ENCODE measurements at regions not wholly inside any gene's neighbourhood (a gene's known extent, or its start where the extent isn't known, plus 50 kb on each side); places are given as distances from the start of the nearest gene placed in this dataset.

GRCh38 chr14:48253020-48253419, 577.6 kb upstream of the MDGA2 start:
- no peak for TF ChIP-seq CTCF (IDR thresholded peaks at IDR 0.05; ENCODE audit: low read depth, low read length, missing input control)
- no peak for TF ChIP-seq MAX (IDR thresholded peaks at IDR 0.05)
- TF ChIP-seq JUND (IDR thresholded peaks at IDR 0.05) = no peak
- TF ChIP-seq SP1 (IDR thresholded peaks at IDR 0.05) = no peak
- TF ChIP-seq RAD21 (IDR thresholded peaks at IDR 0.05) = no peak
